ENCODE measurements at regions not wholly inside any gene's neighbourhood (a gene's known extent, or its start where the extent isn't known, plus 50 kb on each side); places are given as distances from the start of the nearest gene placed in this dataset.

GRCh38 chr13:78326633-78327032, 276.7 kb downstream of the POU4F1 start:
- DNase-seq (ENCODE audit: low read depth): peak; percentile 38

DNA sequence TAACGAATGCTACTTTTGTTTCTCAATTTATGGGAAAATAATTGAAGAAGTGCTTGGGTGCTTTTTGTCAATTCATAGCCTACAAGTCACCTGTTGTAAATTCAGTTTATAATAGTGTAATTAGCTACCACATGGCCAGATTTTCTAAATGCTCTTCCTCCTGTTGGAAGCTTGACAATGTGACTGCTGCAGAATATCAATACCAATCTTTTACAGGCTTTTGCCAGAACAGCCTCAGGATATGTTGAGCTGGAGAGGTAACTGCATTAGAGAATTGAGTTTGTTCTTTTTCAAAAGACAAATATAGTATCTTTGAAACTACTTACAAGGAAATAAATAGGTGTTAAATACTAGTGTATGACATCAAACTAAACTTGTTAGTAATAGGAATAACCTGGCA, 277.8 kb downstream of the POU4F1 start:
- DNase-seq (ENCODE audit: low read depth): no peak

DNA sequence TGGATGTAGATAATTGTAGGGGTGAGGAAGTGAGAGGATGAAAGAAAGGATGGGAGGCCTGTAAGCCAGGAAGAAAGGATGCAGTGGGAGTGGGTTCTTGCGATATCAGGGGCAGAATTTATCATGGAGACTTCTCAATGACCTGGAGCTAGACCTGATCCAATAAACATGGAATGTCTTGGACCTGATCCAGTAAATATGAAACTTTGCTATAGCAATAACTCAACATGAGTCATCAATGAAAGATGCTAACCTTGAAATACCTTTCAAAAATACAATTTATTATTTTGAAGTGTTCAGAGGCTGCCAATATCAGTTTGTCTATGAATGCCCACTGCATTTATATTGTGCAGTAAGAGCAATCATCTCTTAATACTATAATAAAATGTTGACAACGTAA, 279.5 kb downstream of the POU4F1 start:
- peak; percentile 46 for DNase-seq (ENCODE audit: low read depth)

GRCh38 chr13:78323040-78323439, 280.3 kb downstream of the POU4F1 start:
- no peak for DNase-seq (ENCODE audit: low read depth)

GRCh38 chr13:78319101-78319627, 284.2 kb downstream of the POU4F1 start:
- DNase-seq (ENCODE audit: low read depth): no peak

DNA sequence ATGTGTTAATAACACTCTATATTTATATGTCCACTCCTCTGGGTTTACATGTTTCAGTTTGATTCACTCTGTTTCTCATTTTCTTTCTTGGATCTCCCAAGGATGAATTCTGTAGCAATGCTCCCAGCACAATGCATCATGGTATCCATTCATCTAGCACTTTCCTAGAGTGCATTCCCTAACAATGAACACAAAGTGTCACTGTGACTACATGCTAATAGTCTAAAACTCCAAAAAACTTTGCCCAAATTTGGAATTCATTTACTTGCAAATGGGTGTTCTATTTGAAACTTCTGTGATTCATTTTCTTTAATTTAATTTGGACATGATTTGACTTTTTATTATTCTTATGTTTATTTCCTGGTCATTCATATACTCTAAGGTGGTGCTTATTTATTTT, 286.3 kb downstream of the POU4F1 start:
- DNase-seq (ENCODE audit: low read depth): no peak

DNA sequence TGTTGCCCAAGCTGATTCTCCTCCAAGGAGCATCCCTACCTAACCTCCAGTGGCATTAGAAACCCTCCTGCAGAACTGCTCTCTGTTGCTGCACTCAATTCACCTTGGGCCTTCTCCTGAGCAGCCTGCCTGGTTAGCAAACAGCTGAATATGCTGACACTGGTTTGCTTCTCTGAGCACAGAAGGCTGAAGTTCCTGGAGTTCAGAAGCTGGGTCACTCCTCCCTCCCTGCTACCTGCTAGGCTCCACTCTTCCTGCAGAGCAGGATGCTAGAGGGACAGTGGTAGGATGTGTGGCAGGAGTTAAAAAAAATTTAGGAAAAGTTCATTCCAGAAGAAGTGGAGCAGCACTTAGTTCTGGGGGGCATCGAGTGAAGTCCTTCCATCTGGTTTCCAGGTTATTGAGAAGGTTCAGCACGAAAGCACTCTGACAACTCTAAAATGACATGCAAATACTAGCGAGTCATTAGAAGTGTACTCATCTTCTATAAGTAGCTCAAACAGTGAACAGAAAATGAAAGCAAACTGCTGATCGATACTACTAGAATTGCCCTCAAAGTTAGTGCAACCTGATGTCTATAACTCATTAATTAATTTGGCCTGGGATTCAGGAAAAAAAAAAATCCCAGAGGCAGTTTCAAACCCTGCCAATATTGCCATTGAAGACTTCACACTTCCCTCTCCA, 293.7 kb downstream of the POU4F1 start:
- DNase-seq (ENCODE audit: low read depth): no peak

- DNase-seq (ENCODE audit: low read depth): no peak
Observed at GRCh38 chr13:78306519-78307206, 296.7 kb downstream of the POU4F1 start.

DNA sequence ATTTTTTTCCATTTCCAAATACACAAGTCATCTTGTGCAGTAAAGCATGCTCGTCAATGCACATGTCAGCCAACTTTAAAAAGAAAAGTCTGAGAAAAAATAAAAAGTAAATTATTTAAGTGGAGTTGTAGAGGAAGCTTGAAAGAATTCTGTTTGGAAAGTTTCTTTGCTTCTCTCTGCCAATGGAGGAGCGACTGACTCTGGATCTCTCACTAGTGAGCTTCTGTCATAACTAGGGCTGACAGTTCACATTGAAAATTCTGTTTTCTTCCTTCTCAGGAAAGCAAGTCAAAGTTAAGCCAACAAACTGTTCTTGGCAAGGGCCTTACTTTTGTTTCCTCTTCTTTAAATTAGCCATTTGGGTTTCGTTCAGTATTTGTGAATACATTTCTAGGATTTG, 298.2 kb downstream of the POU4F1 start:
- DNase-seq (ENCODE audit: low read depth): no peak

DNA sequence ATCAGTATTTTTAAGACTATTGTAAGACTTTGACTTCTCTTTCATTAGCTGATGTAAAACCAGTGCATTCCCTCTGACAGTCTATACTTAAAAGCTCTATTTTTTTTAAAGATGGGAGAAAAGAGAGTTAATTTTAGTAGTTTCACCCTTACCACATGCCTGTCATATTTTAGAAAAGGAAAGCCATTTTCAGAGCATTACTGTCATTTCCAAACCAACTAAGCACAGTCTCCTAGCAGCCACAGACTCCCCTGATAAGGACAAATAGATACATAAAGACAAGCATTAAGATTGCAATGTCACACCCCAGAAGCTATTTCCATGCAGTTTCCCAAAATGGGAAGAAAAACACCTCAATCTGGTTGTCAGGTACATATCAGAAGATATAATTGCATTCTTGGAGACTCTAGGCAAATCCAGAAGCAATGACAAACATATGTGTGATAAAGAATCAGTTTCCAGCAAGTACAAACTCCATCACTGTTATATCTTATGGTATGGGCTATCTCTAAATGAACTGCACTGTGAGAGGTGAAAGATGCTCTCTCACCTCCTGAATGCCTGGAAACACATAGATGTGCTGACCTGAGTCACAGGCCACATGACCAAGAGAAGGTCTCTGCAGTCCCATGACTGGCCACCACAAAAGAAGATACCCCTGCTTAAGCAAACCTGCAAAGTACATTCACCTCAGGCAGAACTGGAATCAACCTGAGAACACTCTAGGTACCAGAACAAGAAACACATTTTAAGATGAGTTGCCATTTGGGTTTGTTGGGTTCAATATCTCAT, 303.3 kb downstream of the POU4F1 start:
- DNase-seq (ENCODE audit: low read depth): no peak

DNA sequence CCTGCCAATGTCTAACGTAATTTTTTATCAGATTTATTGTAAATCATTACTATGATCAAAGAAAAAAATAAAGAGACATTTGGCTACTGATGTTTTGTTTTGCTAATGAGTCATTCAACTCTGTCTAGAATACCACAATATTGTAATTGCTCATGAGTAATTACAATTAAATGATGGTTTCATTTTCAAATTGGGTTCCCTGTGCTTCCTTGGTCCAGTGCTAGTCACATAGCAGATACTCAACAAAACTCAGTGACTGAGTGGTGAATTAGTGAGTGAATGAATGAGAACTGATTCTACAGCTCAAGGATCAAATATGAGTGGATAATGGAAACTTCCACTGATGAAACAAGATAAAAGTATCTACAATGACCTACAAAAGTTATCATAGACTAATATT, 304.7 kb downstream of the POU4F1 start:
- no peak for DNase-seq (ENCODE audit: low read depth)

DNA sequence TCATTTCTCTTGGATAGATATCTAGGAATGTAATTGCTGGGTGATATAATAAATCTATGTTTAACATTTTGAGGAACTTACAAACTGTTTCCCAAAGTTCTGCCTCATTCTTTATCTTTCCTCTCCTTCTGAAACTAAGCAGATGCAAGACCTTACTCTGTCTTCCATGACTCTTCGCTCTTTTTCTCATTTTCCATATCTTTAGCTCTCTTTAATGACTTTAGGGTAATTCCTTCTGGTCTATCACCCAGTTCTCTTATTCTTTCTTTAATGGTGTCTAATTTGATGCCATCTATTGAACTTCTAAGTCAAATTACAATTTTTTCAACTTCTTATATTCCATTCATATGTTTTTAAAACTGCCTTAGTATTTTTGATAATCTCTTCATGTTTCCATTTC, 316.6 kb downstream of the POU4F1 start:
- no peak for DNase-seq (ENCODE audit: low read depth)

DNA sequence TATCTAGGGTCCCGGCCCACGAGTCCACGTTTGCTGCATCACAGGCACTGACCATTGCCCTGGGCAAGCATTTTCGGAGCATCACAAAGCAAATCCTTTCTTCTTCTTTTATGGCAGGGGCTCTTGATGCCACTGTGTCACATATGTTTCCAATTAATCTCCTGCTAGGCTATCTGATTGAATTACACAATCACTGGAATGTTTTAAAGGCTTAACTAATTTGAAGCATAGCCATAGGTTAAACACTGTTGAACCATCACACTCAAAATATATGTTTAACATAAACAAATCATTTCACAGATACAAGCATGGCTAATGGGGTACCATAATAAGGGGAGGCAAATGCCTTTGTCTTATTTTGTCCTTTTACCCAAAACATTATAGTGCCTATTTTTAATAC, 338.3 kb downstream of the POU4F1 start:
- DNase-seq (ENCODE audit: low read depth): no peak

- no peak for DNase-seq (ENCODE audit: low read depth)
Observed at GRCh38 chr13:78258304-78258703, 339.7 kb upstream of the EDNRB start.

GRCh38 chr13:78256484-78256883, 337.9 kb upstream of the EDNRB start:
- no peak for DNase-seq (ENCODE audit: low read depth)

- DNase-seq (ENCODE audit: low read depth): no peak
Observed at GRCh38 chr13:78254113-78254512, 335.5 kb upstream of the EDNRB start.

DNA sequence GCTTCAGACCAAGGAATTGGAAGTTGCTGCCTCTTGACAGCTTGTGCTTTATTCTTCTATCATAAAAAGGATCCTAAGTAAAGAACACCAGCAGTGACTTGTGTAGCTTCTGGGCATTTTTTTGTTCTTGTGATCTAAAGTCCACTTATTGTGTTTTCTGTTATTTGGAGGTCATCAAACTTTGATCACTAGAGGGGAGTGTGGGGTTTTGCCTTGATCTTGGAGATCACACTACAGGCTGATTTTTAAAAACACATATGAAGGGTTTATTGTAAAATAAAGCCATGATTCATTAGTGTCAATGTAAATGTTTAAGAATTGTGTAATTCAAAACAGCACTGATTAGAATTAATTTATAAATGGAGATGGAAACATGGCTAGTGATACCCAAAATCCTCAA, 328.7 kb upstream of the EDNRB start:
- DNase-seq (ENCODE audit: low read depth): no peak

- peak; percentile 4 for DNase-seq (ENCODE audit: low read depth)
Observed at GRCh38 chr13:78241278-78241919, 322.8 kb upstream of the EDNRB start.

GRCh38 chr13:78239714-78240113, 321.1 kb upstream of the EDNRB start:
- DNase-seq (ENCODE audit: low read depth): no peak

GRCh38 chr13:78238911-78239310, 320.3 kb upstream of the EDNRB start:
- no peak for DNase-seq (ENCODE audit: low read depth)

DNA sequence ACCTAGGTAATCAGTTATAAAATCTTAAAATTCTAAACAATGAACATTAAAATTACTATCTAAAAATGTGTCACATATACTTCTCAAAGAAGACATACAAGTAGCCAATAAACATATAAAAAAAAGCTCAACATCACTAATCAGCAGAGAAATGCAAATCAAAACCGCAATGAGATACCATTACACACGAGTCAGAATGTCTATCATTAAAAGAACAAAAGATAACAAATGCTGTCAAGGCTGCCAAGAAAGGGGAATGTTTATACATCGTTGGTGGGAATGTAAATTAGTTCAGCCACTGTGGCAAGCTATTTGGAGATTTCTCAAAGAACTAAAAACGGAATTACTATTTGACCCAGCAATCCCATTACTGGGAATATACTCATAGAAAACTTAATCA, 310.3 kb upstream of the EDNRB start:
- no peak for DNase-seq (ENCODE audit: low read depth)

DNA sequence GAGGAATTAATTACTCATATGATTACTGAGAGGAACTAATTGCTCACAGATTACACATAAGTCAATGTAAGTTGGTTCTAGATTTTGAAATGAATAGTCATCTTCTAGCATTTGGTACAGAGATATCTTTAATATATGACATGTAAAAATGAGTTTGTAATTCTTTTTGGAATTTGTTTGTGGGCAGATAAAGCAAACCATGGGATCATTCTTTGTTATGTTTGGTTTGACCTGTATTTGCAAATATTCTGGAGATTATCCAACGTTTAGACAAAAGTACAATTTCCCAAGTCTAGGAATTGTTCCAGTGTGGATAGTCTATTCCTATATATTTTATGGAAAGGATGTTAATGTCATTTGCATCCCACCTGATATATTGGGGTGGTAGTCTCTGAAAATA, 309.6 kb upstream of the EDNRB start:
- DNase-seq (ENCODE audit: low read depth): no peak

Data from HS-5 (cell line).